Mesendoderm (in vitro differentiated cells): ENCODE measurements at regions not wholly inside any gene's neighbourhood (a gene's known extent, or its start where the extent isn't known, plus 50 kb on each side); places are given as distances from the start of the nearest gene placed in this dataset.

Source experiments
- DNase-seq: peaks from one replicate; pipeline ENCODE4 v3.0.0; 2013
- H2AK5ac ChIP-seq: 2 replicates; pipeline ENCODE4 v1.6.1; 2013; ENCODE audit warnings: low read length, inconsistent platforms
- H2BK120ac ChIP-seq: 2 replicates; pipeline ENCODE4 v1.6.1; 2013; ENCODE audit warnings: low read depth, mild to moderate bottlenecking, low read length, moderate library complexity, mixed read lengths
- H2BK15ac ChIP-seq: replicated peaks from 2 replicates; pipeline ENCODE4 v1.6.1; 2013; ENCODE audit warnings: low read depth, mild to moderate bottlenecking, moderate library complexity
- H2BK5ac ChIP-seq: 2 replicates; pipeline ENCODE4 v1.6.1; 2013; ENCODE audit warnings: low read length, inconsistent platforms
- H3K18ac ChIP-seq: 2 replicates; pipeline ENCODE4 v1.6.1; 2013; ENCODE audit warnings: mild to moderate bottlenecking, low read length, mixed read lengths
- H3K23ac ChIP-seq: one replicate; pipeline ENCODE4 v1.6.1; 2013; ENCODE audit warnings: low read length
- H3K27ac ChIP-seq: 2 replicates; pipeline ENCODE4 v1.5.1; 2013; ENCODE audit warnings: low read depth, mild to moderate bottlenecking, inconsistent platforms, low read length, moderate library complexity
- H3K27me3 ChIP-seq: 2 replicates; pipeline ENCODE4 v1.6.1; 2013; ENCODE audit warnings: low read length, control low read depth, mild to moderate bottlenecking, inconsistent platforms; ENCODE audit not compliant: insufficient read depth, poor library complexity
- H3K36me3 ChIP-seq: 2 replicates; pipeline ENCODE4 v1.6.1; 2013; ENCODE audit warnings: low read length, inconsistent platforms; ENCODE audit not compliant: control insufficient read depth, insufficient read depth
- H3K4ac ChIP-seq: one replicate; pipeline ENCODE4 v1.6.1; 2013; ENCODE audit warnings: low read depth, mild to moderate bottlenecking, low read length, moderate library complexity
- H3K4me1 ChIP-seq: 2 replicates; pipeline ENCODE4 v1.6.1; 2013; ENCODE audit warnings: low read depth, low read length, inconsistent platforms; ENCODE audit not compliant: control insufficient read depth
- H3K4me2 ChIP-seq: 2 replicates; pipeline ENCODE4 v1.6.1; 2013; ENCODE audit warnings: low read length
- H3K4me3 ChIP-seq: 2 replicates; pipeline ENCODE4 v1.5.1; 2013; ENCODE audit warnings: mild to moderate bottlenecking, low read length
- H3K56ac ChIP-seq: one replicate; pipeline ENCODE4 v1.6.1; 2013; ENCODE audit warnings: low read length
- H3K79me1 ChIP-seq: 2 replicates; pipeline ENCODE4 v1.6.1; 2013; ENCODE audit warnings: low read length, inconsistent platforms
- H3K79me2 ChIP-seq: 2 replicates; pipeline ENCODE4 v1.6.1; 2013; ENCODE audit warnings: mild to moderate bottlenecking, low read length; ENCODE audit not compliant: control insufficient read depth, insufficient read depth
- H3K9ac ChIP-seq: 2 replicates; pipeline ENCODE4 v1.6.1; 2013; ENCODE audit warnings: low read length, inconsistent platforms
- H4K5ac ChIP-seq: one replicate; pipeline ENCODE4 v1.6.1; 2013; ENCODE audit warnings: low read length
- H4K8ac ChIP-seq: one replicate; pipeline ENCODE4 v1.6.1; 2013; ENCODE audit warnings: low read depth, mild to moderate bottlenecking, control low read depth, low read length, moderate library complexity
- WGBS: extraction: QIAGEN DNeasy Blood & Tissue Kit; methylation state at CpG from one replicate; pipeline ENCODE4 v1.1.7; 2013; ENCODE audit warnings: low lambda C conversion rate, missing lambda C conversion rate; ENCODE audit not compliant: insufficient coverage; ENCODE audit errors: extremely low coverage; 5-methylcytosine and 5-hydroxymethylcytosine counted together

GRCh38 chr21:20545454-20545853 lies 452.8 kb upstream of the NCAM2 start:
- H3K4me3 ChIP-seq = no peak overlapping the region
- H3K27ac ChIP-seq = no peak overlapping the region
- H2AK5ac ChIP-seq = no peak overlapping the region
- H3K4ac ChIP-seq = no peak overlapping the region
- H3K4me1 ChIP-seq = no peaks in the 10 kb centered on the region
- no peaks in the 10 kb centered on the region for H3K79me2 ChIP-seq
- H3K4me2 ChIP-seq = no peak overlapping the region
- no peak overlapping the region for H2BK5ac ChIP-seq
- no peak overlapping the region for H2BK120ac ChIP-seq
- H4K5ac ChIP-seq = no peak overlapping the region
- no peak overlapping the region for H3K18ac ChIP-seq
- no peak for DNase-seq
- no peaks in the 10 kb centered on the region for H3K27me3 ChIP-seq
- no peak overlapping the region for H3K56ac ChIP-seq
- no peaks in the 10 kb centered on the region for H3K79me1 ChIP-seq
- H4K8ac ChIP-seq = no peak overlapping the region
- WGBS = no CpG with 5 or more reads among the region's 10 CpGs
- no peak overlapping the region for H2BK15ac ChIP-seq
- H3K36me3 ChIP-seq = no peaks in the 10 kb centered on the region
- no peak overlapping the region for H3K23ac ChIP-seq
- no peak overlapping the region for H3K9ac ChIP-seq

- Histone ChIP-seq H2BK120ac (no peak overlapping the region), H3K9ac (no peak overlapping the region), H2BK5ac (no peak overlapping the region), H3K27me3 (no peaks in the 10 kb centered on the region), H3K4ac (no peak overlapping the region), H2AK5ac (no peak overlapping the region), H3K18ac (no peak overlapping the region), H3K4me3 (no peak overlapping the region), H3K36me3 (no peaks in the 10 kb centered on the region), H3K79me2 (no peaks in the 10 kb centered on the region), H4K8ac (no peak overlapping the region), H4K5ac (no peak overlapping the region), H3K27ac (no peak overlapping the region), H3K4me2 (no peak overlapping the region), H3K56ac (no peak overlapping the region), H2BK15ac (no peak overlapping the region), H3K23ac (no peak overlapping the region), H3K79me1 (no peaks in the 10 kb centered on the region), H3K4me1 (no peaks in the 10 kb centered on the region)
- WGBS = no CpG with 5 or more reads among the region's 1 CpG
- DNase-seq = peak; percentile 2
Observed at GRCh38 chr21:20551939-20552338, 446.3 kb upstream of the NCAM2 start.

GRCh38 chr21:20554785-20555184 lies 443.4 kb upstream of the NCAM2 start:
- no peaks in the 10 kb centered on the region for H3K36me3 ChIP-seq
- no peak overlapping the region for H4K8ac ChIP-seq
- no peak overlapping the region for H3K9ac ChIP-seq
- H3K79me2 ChIP-seq = no peaks in the 10 kb centered on the region
- no peak overlapping the region for H3K18ac ChIP-seq
- no peaks in the 10 kb centered on the region for H3K27me3 ChIP-seq
- no peak overlapping the region for H3K4me3 ChIP-seq
- no peak overlapping the region for H3K23ac ChIP-seq
- no peak overlapping the region for H2AK5ac ChIP-seq
- no peak overlapping the region for H2BK15ac ChIP-seq
- no peak overlapping the region for H4K5ac ChIP-seq
- no peak overlapping the region for H3K4me2 ChIP-seq
- no peak overlapping the region for H3K56ac ChIP-seq
- no peak overlapping the region for H3K27ac ChIP-seq
- no peak overlapping the region for H3K4ac ChIP-seq
- no peak overlapping the region for H2BK120ac ChIP-seq
- H3K4me1 ChIP-seq = no peaks in the 10 kb centered on the region
- WGBS = no CpG with 5 or more reads among the region's 3 CpGs
- H3K79me1 ChIP-seq = no peaks in the 10 kb centered on the region
- DNase-seq = no peak
- no peak overlapping the region for H2BK5ac ChIP-seq

GRCh38 chr21:20570824-20571232 lies 427.4 kb upstream of the NCAM2 start:
- Histone ChIP-seq H3K36me3 (no peaks in the 10 kb centered on the region), H3K4me1 (no peaks in the 10 kb centered on the region)
- WGBS = no CpG with 5 or more reads among the region's 2 CpGs

GRCh38 chr21:20572582-20572981 lies 425.6 kb upstream of the NCAM2 start:
- H4K8ac ChIP-seq = no peak overlapping the region

More at GRCh38 chr21:20570824-20571232, 427.4 kb upstream of the NCAM2 start:
- no peaks in the 10 kb centered on the region for H3K27me3 ChIP-seq
- H3K4me3 ChIP-seq = no peak overlapping the region
- DNase-seq = peak; percentile 96
- H3K79me1 ChIP-seq = no peaks in the 10 kb centered on the region
- H3K4ac ChIP-seq = no peak overlapping the region
- no peak overlapping the region for H3K27ac ChIP-seq
- no peak overlapping the region for H3K23ac ChIP-seq
- no peak overlapping the region for H4K8ac ChIP-seq
- H3K79me2 ChIP-seq = no peaks in the 10 kb centered on the region
- no peak overlapping the region for H3K18ac ChIP-seq
- no peak overlapping the region for H2BK5ac ChIP-seq
- no peak overlapping the region for H3K4me2 ChIP-seq
- H2AK5ac ChIP-seq = no peak overlapping the region
- H2BK120ac ChIP-seq = no peak overlapping the region
- no peak overlapping the region for H2BK15ac ChIP-seq
- no peak overlapping the region for H3K56ac ChIP-seq
- H3K9ac ChIP-seq = no peak overlapping the region
- H4K5ac ChIP-seq = no peak overlapping the region

GRCh38 chr21:20581361-20581760 lies 416.8 kb upstream of the NCAM2 start:
- Histone ChIP-seq H3K36me3 (no peaks in the 10 kb centered on the region), H3K18ac (no peak overlapping the region), H3K4ac (no peak overlapping the region), H2AK5ac (no peak overlapping the region), H2BK120ac (no peak overlapping the region), H2BK5ac (no peak overlapping the region), H3K27ac (no peak overlapping the region), H3K23ac (no peak overlapping the region), H3K79me2 (no peaks in the 10 kb centered on the region), H3K4me2 (no peak overlapping the region), H3K4me3 (no peak overlapping the region), H3K4me1 (no peaks in the 10 kb centered on the region), H3K9ac (no peak overlapping the region), H4K5ac (no peak overlapping the region), H2BK15ac (no peak overlapping the region), H3K56ac (no peak overlapping the region), H4K8ac (no peak overlapping the region), H3K79me1 (no peaks in the 10 kb centered on the region), H3K27me3 (no peaks in the 10 kb centered on the region)
- WGBS = no CpG with 5 or more reads among the region's 1 CpG
- DNase-seq = no peak

More at GRCh38 chr21:20572582-20572981, 425.6 kb upstream of the NCAM2 start:
- no peak overlapping the region for H3K4me3 ChIP-seq
- no peaks in the 10 kb centered on the region for H3K79me2 ChIP-seq
- no peak overlapping the region for H3K56ac ChIP-seq
- H3K18ac ChIP-seq = no peak overlapping the region
- H4K5ac ChIP-seq = no peak overlapping the region
- no peak overlapping the region for H2AK5ac ChIP-seq
- no peak overlapping the region for H3K9ac ChIP-seq
- H3K27ac ChIP-seq = no peak overlapping the region
- H3K23ac ChIP-seq = no peak overlapping the region
- H3K36me3 ChIP-seq = no peaks in the 10 kb centered on the region
- no peak overlapping the region for H2BK120ac ChIP-seq
- WGBS = 100% methylated on average over 3 of the region's 4 CpGs
- no peak overlapping the region for H2BK5ac ChIP-seq
- DNase-seq = no peak
- no peak overlapping the region for H2BK15ac ChIP-seq
- H3K4me2 ChIP-seq = no peak overlapping the region
- H3K79me1 ChIP-seq = no peaks in the 10 kb centered on the region
- H3K27me3 ChIP-seq = no peaks in the 10 kb centered on the region
- H3K4me1 ChIP-seq = no peaks in the 10 kb centered on the region
- H3K4ac ChIP-seq = no peak overlapping the region
